Stimulated activated CD8-positive, alpha-beta memory T cell treated with anti-CD3 and anti-CD28 coated beads, Interleukin-15, amount 100 ng/mL, for 1 hour (primary cell): ENCODE measurements at regions not wholly inside any gene's neighbourhood (a gene's known extent, or its start where the extent isn't known, plus 50 kb on each side); places are given as distances from the start of the nearest gene placed in this dataset.
"Not testable (repeated sequence)": the region's sequence is repeated elsewhere in the genome, so short reads cannot be mapped to it uniquely, and the experiment has no call there.

Experiments used
- DNase-seq: peaks from one replicate; pipeline ENCODE4 v3.0.0-alpha.2; 2020; ENCODE audit warnings: low read depth

DNA sequence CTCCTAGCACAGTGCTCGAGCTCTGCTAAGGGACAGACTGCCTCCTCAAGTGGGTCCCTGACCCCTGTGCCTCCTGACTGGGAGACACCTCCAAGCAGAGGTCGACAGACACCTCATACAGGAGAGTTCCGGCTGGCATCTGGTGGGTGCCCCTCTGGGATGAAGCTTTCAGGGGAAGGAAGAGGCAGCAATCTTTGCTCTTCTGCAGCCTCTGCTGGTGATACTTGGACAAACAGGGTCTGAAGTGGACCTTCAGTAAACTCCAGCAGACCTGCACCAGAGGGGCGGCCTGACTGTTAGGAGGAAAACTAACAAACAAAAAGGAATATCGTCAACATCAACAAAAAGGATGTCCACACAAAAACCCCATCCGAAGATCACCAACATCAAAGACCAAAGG lies 60.6 kb upstream of the DCN start:
- not testable (repeated sequence) for DNase-seq

GRCh38 chr12:91241756-91242155 lies 59.1 kb upstream of the DCN start:
- DNase-seq = no peak

DNA sequence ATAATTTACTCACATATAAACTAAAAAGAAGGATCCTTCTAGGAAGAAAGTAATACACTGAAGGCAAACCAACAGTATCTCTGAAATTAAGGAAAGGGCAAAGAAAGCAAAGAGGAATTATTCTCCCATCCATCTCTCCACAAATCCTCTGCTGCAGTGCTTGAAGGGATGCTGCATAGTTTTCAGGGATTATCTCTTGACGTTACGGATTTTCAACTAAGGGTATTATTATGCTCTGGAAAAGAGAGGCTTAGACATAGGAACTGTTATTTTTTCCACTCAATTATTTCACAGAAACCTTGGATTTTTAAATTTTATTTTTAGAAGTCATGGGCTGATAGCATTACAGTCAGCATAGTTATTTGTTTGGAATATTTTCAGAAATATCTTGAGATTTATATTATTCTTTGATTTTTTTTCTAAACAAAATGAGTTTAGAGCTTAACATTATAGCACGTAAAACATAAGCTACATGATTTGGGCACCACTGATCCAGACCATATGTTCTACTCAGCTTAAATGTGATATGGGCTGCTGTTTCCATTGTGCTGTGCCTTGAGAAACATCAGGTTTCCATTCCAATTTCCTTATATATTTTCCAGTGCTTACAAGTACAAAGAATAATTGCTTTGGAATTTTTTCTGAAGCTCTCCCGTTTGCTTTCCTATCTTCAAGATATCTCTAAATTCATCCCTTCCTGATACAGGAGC lies 57.9 kb upstream of the DCN start:
- DNase-seq = no peak

DNA sequence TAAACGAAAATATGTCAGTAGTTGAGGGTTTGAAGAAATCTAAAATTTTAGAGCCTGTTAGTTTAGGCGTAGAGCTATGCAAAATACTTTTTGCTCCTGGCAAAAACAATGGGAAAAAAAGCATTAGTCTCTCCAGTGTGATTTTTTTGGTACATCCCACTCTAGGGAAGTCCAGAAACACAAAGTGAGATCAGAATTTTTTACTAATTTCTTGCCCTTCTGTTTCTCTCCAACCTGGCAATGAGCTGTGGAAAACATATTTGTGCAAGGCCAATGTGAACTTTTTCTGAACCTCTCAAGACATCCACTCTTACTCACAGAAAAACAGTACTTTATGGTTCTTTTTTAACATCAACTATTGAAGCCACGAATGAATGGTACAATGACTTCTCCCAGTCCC lies 56.9 kb upstream of the DCN start:
- DNase-seq = no peak
